ENCODE measurements at regions not wholly inside any gene's neighbourhood (a gene's known extent, or its start where the extent isn't known, plus 50 kb on each side); places are given as distances from the start of the nearest gene placed in this dataset.

DNA sequence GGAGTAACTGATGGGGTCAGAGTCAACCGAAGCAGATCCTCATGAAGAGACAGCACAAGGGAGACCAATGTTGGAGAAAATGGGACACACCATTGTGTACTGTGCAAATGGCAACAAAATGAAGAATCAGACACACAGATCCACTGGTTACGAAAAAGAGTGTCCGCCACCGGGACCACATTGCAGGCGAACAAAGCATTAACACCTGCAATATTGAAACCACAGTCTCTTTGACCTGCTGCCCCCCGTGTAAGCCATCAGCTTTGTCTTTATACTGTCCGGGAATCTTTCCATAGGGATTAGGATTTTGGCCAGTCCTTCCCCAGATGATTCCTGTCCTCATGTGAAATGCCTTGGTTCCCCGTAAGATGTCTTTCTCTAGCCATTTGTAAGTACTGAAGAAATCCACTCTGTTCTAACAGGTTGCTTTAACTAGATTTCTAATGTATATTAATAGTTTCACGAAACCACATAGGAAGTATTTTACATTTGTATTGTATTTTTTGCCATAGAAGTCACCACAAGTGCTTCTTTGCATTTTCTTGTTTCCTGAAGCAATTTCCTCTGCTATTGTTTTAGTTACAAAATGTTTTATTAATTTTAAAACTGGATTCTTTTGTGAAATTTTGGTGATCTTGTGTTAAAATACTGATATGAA, 140.8 kb upstream of the NFE2L3 start:
- no peak for DNase-seq

DNA sequence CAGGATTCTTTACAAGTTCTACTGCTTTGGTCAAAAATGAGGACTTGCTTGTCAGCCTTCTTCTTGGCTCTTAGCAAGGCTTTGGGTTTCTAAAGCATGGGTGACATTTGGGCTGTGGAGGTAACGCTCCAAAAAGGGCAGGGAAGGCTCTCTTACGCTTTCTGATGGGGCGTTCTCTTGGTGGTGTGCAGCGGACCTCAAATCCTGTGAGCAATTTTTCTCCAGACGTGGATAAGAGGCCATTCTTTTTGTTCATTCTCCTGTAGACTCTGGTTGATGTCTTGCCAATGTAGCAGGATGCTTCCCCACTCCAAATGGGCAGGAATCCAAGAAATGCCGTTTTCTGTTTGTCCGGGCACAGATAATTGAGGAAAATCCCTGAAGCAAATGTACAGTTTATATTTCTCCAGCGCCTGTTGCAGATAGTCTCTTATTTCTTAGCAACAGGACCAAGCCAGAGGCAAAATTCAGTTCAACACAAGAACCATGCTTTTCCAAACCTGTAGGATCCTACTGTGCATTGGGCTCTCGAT, 138.4 kb upstream of the NFE2L3 start:
- no peak for DNase-seq

DNA sequence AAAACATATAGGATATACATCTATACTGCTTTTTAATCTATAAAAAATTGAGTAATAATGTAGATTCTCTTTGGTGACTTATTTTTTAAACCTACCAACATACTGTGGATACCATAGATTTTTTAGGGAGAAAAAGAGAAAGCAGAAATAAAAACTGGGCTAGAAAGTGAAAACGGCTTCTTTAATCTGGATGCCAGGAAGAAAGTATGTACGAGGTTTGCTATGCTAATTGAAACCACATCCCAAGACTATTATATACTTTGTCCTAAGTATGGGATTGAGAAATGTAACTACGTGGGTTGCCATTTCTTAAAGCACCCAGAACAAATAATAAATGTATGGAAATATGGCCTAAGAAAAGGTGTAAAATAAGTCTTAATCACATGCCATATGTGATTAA, 129.0 kb upstream of the NFE2L3 start:
- DNase-seq, result no peak

DNA sequence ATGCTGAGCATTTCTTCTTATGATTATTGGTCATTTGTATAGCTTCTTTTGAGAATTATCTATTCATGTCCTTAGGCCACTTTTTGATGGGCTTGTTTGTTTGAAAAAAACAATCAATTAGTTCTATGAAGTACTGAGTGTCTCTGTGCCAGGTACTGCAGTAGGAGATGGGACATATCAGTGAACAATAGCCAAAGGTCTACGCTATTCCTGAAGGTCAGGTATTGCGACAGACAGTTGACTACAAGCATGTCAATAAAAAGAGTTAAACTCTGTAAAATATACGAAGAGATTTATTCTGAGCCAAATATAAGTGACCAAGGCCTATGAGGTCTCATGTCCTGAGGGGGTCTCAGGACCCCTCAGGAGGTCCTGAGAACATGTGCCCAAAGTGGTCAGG, 122.1 kb upstream of the NFE2L3 start:
- no peak for DNase-seq

DNA sequence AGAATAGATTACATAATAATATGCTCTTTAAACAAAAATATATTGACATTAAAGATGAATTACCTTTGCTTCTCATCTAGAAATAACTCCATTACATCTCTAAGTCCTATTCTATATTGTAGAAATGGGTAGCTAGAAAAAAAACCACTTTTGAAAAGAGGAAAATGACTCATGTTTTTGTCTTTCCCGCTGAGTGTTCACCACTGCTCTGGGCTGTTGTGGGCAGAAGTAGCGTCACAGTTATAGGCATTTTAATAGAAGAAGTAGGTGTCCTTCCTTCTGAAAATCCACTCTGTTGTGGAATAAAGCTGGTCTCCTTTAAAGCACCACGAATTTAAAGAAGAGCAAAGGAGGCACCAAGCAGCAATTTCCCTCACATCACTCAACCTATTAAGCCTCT, 117.6 kb upstream of the NFE2L3 start:
- no peak for DNase-seq

DNA sequence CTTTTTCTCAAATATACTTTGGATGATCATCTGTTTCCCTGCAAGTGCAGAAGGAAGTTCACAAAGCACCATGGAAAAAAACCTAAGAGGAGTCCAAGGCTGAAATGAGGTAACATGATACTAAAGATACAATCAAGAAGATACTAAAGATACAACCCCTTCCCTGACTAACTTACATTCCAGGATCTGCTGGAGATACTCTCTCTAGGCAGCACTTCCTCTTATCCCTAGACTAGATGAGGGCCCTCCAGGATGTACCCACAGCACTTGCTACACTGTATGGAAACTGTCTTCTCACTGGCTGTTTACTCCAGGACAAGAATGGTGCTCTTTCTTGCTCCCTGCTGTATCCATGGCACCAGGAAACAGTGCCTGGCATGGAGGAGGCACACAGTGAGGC, 116.4 kb upstream of the NFE2L3 start:
- no peak for DNase-seq

DNA sequence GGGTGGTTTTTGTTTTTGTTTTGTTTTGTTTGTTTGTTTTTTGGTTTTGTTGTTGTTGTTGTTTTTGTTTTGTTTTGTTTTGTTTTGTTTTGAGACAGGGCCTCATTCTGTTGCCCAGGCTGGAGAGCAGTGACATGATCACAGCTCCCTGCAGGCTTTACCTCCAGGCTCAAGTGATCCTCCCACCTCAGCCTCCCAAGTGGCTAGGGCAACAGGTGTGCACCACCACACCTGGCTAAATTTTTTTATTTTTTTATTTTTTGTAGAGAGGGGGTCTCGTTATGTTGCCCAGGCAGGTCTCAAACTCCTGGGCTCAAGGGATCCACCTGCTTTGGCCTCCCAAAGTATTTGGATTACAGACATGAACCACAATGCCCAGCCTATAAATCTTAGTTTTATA, 115.9 kb upstream of the NFE2L3 start:
- no peak for DNase-seq

DNA sequence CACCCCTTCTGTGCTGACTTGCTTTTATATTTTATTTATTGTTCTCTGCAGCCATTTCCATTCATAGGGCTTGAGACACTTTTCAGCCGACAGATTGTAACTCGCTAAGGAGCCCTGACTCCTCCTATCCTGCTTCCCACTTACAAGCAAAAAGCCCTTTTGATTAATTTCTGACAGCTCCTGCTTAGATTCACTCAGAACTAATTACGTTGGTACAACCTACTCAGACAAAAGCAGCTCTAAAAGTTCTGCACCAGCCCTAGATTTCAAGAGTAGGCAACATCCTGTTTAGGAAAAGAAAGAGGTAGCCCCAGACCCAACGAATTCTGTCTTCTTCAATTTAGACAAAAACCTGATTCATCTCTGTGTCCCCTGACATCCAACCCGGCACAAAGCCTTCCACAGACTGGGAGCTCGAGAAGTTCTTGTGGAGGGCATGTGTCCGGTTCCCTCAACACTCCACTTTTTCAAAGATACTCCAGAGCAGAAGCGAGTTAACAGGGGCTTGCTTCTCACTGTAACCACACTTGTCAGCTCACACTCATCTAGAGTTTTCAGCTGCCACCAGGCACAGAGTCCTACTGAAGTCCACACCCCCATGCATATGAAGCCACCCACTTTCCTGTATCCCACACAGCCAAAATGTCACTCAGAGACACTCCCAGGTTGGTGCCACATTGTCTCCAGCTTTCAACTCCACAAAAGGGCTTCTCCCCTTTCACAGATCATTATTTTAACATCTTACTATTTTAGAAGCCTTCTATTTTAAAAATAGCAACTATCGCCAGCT, 113.6 kb upstream of the NFE2L3 start:
- DNase-seq, result no peak

DNA sequence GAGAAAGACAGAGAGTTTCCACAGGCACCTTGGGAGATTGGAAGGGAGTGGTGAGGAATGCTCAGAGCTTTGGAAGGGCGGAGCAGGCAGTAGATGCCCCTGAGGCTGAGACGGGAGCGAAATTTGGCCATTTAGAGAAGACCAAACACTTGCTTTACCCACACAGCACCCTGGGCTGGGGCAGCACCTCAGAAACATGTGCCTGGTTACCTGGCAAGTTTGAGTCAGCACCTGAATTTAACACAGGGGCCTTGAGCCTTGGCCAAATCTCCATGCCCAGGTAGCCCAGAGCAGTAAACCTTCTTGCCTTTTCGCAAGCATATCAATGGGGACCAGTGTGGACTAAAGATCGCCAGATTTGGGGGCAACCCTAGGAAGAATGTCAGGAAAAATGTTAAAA, 111.9 kb upstream of the NFE2L3 start:
- DNase-seq, result no peak

DNA sequence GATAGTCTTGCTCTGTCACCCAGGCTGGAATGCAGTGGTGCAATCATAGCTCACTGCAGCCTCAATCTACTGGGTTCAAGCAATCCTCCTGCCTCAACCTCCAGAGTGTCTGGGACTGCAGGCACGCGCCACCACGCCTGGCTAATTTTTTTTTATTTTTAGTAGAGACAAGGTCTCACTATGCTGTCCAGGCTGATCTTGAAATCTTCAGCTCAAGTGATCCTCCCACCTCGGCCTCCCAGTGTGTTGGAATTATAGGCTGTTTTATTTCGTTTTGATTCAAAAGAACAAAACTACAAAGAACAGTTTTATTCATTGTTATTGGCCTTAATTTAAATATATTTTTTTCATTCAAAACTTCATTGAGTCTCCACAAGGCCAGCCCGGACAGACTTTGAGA, 109.8 kb upstream of the NFE2L3 start:
- DNase-seq, result no peak

DNA sequence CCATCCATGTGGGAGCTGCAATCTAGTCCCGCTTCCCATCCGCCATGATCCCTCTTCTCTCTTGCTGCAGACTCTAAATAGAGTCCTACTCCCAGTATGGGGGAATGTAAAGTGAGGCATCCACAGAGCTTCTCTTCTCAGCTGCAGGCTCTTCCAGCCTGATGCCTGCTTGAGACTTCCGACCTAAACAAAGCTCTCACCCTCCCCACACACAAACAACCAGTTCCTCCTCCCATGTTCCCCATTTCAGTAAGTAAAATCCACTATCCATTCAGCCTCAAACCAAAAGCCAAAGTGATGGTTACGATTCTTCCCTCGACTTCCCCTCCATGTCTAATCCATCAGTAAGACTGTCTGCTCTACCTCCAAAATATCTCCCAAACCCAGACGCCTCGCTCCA, 108.2 kb upstream of the NFE2L3 start:
- no peak for DNase-seq

DNA sequence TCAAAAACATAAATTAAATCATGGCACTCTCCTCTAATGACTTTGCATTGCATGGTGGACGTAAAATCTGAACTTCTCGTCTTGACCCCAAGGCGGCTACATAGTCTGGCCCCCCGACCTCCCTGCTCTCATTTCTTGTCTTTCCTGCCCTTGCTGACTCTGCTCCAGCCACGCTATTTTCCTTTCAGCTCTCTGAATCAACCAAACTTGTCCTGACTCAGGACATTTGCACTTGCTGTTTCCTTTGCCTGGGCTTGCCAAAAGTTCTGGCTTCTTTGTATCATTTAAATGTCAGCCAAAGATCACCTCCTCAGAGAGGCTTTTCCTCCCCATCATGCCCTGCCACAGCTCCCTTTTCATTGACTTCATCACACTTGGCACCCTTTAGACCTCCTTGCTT, 107.7 kb upstream of the NFE2L3 start:
- DNase-seq, result no peak

DNA sequence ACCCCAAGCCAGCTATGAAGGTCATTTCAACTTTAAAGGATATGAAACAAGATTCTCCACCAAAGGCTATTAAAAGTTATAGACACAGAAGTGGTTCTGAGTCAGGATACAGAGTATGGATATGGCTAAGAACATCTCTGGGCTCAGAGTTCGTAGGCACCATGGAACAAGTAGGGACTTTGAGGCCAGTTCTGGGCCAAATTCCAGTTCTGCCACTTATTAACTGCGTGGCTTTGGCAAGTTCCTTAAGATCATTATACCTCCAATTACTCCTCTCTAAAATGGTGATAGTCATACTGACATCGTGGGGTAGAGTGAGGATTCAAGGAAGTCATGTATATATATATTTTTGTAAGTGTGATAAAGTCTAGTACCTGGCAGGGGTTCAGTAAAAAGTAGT, 105.8 kb upstream of the NFE2L3 start:
- no peak for DNase-seq

DNA sequence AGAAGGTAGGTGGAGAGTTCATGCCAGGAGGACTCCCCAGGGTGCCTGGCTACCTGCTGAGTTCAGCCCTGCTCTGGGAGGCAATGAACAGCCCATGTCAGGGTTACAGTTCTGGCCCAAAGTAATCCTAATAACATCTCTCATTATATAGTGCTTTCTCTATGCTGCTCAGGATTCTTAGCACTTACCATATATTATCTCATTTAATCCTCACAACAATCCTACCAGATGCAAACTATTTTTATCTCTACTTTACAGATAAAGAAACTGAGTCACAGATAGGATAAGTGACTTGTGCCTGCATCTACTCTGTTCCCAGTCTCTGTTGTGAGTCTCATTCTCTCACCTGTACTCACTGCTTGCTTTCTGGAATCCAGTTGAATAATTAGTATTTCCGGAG, 105.1 kb upstream of the NFE2L3 start:
- no peak for DNase-seq

DNA sequence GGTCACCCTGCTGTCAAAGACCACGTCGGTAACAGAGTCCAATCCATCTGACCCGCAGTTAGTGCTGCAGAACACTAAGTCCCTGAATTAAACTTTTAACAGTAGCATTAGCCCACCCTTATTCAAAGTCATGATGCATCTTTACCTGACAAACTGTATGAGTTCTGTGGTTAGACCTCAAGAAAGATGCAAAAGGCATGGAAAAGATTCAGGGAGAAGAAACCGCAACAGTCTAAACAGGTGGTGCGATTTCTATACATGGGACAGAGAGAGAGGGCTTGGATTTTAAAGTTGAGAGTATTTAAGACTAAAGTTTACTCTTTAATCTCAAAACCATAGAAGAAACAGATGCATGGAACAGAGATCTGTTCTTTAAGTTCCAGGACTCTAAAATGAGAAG, 103.3 kb upstream of the NFE2L3 start:
- DNase-seq, result no peak

DNA sequence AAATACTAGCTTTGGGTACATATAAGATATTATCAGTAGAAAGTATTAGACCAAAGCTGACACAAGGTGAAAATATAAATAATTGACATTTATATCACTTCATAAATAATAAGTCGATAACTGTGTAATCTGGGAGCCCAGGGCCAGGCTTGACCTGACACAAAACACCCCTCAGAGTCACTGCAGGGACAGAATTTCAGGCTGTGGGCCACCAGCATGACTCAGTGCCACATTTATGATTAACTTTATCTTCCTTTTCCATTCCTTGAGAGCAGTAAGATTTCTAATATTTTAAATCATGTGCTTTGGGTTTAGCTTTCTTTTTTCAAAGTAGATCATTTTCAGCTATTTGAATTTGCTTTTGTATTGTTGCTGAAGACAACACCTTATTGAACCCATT, 102.9 kb upstream of the NFE2L3 start:
- DNase-seq, result no peak

DNA sequence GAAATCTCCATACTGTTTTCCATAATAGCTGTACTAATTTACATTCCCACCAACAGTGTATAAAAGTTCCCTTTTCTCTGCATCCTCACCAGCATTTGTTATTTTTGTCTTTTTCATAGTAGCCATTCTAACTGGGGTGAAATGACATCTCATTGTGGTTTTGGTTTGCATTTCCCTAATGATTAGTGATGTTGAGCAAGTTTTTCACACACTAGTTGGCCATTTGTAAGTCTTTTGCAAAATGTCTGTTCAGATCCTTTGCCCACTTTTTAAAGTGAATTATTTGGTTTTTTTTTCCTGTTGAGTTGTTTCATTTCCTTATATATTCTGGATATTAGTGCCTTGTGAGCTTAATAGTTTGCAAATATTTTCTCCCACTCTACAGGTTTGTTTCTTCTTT, 101.0 kb upstream of the NFE2L3 start:
- no peak for DNase-seq

DNA sequence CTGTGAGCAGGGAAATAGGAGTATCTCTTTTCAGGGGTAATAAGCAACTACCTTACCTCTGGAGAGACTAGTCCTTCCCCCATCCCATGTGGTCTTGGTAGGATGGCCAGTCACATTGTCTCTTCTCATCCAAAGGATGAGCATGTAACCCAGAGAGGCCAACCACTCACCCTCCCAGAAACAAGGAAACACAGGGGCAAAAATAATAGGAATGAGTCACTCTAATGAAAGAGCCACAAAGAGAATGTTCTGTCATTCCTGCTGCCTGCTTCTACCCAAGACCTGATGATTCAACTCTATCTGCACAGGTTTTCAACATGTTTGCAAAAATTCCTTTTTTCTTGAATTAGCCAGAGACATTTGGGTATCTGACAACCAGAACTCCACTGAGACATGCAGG, 99.3 kb upstream of the NFE2L3 start:
- no peak for DNase-seq

DNA sequence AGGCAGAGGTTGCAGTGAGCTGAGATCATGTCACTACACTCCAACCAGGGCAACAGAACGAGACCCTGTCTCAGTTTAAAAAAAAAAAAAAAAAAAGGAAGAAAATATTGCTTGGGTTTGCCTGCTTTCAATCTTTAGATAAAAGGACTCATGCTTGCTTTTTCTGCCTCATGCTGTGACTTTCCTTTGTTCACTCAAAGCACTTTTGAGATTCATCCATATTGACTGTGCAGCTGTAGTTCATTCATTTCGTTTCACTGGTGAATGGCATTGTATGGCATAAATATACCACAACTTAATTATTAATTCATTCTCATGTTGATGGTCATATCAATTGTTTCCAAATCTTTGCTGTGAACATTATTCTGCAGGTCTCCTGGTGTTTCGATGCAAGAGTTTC, 97.6 kb upstream of the NFE2L3 start:
- no peak for DNase-seq

DNA sequence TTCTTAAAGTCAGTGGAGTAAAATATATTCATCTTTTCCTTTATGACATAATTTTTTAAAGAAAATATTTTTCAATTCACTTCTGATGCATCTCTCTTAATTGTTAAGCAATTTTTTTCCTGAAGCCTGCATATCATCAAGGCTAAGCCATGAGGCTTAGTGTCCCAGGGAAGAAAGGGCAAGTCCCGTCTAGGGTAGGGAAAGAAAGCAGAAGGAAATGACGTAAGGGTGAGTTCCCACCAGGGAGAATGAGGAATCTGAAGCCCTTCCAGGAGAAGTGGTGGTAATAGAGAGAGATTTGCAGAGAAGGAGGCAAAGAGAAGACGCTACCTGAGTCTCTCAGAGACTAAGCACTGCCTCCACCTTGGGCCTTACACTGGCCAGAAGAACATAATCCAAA, 96.8 kb upstream of the NFE2L3 start:
- DNase-seq, result no peak

DNA sequence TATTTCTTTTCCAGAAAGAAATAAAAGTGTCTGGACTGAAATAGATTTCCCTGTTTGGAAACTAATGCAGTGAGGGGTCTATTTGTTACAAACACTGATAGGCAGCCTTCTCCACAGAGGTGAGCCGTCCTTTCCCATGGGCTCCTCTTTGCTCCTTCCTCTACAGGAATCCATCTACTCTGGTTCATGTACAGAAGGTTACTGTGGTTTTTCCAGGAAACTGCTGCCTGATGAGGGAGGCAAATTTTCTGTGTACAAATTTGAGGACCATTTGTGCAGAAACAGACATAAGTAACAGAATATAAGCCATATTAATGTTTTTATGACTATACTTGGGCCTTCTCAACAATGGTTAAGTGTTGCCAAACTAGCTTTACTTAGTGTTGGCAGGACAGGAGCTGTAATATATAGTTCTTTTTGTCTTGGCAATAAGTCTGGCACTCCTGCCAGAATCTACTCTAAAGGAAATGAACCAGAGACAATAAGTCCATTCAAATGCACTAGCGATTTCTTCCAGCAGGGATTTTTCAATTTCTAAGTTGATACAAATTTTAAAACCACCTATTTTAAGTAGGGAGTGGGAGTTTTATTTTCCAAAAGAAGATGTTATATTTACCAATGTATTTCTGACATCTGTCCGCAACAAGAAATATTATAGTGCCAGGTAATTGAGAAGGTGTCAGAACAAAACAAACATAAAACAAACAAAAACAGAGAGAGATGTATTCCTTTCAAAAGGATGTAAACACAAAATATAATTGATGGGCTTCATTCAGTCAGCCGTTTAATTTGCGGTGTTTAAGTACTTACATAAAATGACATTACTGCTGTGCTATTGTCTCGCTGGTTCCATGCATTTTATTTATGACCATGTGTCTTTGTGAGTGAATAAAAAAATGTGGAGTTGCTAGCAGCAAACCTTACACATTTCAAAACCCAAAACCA, 91.0 kb upstream of the NFE2L3 start:
- no peak for DNase-seq

DNA sequence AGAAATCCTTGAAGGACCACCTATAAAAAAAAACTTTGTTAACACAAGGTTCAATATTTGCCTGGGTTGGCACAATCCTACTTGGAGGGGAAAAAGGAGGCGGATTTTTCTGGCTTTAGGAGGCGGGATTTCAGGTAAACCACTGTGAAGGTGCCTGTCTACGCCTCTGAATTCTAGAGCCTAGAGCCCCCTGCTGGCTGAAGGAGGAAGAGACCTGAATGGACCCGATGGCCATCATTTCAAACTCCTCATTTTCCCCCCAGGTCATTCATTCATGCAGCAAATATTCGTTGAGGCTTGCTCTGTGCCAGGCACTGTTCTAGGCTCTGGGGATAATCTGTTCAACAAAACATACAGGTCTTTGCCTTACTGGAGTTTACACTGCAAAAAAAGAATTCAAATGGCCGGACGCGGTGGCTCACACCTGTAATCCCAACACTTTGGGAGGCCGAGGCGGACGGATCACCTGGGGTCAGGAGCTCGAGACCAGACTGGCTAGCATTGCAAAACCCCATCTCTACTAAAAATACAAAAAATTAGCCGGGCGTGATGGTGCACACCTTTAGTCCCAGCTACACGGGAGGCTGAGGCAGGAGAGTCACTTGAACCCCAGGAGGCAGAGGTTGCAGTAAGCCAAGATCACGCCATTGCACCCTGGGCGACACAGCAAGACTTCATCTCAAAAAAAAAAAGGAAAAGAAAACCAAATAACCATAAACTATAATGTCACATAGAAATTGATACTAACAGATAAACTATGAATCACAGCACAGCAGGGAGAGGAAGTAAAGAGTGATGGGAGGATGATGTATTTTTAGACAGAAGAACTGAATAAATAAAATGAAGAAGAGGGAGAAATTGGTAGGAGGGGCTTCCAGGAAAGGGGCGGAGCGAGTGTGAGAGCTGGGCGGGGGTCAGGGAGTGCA, 90.1 kb upstream of the NFE2L3 start:
- DNase-seq, result no peak

Data from amniotic stem cell (primary cell).